ENCODE measurements at regions not wholly inside any gene's neighbourhood (a gene's known extent, or its start where the extent isn't known, plus 50 kb on each side); places are given as distances from the start of the nearest gene placed in this dataset.
"Not testable (repeated sequence)": the region's sequence is repeated elsewhere in the genome, so short reads cannot be mapped to it uniquely, and the experiment has no call there.

DNA sequence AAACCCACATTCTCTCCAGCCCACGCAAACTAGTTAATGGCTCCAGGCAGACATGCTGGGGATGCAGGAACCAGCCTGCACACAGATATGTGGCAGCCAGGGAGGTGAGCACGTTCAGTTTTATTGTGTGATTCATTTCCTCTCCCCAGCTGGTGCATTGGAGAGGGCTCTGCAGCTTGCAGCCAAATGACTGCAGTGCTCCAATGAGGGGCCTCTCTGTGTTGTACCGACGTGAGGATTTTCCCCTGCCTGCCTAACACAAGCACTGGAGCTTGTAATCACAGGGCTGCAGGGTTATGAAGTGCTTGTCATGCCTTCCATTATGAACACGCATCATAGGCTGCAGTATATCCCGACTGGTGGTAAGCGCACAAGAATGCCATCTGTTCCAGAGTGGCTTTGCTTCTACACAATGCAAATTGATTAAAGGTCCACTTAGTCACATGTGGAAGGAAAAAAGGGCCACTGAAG is 92.3 kb upstream of the THUMPD2 start:
- DNase-seq = peak; percentile 79

DNA sequence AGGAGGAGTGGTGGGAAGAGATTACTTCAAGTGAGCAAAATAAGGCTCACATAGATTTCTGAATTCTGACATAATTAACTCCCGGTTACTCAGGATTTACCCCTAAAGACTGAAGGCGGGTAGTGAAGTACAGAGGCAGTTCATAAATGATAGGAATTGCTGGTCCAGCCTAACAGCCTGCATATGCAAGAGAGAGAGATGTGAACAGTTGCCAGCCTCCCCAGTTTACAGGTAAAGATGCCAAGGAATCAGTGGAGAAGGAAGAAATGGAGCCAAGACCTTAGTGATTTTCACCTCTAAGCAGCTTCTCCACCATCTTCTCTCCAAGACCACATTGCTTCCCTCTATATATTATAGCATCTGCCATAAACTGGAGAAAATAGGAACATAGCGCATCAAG is 91.8 kb upstream of the THUMPD2 start:
- DNase-seq = no peak

DNA sequence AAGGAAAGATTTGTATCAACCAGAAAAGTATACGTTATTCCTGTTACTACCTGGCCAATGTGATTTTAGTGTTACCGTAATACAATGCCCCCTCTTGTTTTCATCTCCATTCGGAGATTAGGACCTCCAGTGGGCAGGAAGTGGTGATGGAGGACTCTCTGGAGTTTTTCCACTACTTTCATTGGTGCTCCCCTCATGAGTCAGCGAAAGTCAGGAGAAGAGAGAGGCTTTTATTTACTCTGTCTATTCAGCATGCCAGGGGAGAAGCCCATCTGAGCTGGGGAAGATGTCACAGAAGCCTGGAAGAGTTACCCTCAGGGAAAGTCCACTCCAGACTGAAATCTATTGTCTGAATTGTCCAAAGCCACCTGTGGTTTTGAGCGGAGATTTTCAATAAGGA is 88.2 kb upstream of the THUMPD2 start:
- DNase-seq = no peak

DNA sequence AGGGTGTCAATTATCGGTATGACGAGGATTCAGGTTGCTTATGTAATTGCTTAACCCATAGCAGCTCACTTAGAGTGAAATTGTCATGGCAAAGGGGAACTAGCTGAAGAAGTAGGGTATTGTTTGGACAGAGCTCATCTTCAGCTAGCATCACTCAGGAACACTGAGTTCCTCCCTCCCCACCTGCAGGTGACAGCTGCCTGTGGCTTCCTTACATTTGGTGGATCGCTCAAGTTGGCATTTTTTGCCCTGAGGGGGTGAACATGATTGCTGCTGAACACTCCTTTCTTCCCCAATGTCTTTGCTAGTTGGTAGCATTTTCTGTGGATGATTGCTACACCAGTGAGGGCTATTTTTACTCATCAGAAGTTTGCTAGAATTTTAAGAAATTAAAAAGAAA is 86.7 kb upstream of the THUMPD2 start:
- no peak for DNase-seq

DNA sequence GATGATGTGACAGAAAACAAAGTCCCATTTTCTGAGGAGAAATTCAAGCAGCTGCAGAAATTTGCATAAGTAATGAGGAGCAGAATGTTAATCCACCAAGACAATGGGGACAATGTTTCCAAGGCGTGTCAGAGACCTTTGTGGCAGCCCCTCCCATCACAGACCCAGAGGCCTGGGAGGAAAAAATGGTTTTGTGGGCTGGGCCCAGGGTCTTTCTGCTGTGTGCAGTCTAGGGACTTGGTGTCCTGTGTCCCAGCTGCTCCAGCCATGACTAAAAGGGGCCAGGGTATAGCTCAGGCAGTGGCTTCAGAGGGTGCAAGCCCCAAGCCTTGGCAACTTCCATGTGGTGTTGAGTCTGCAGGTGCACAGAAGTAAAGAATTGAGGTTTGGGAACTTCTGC is 84.6 kb upstream of the THUMPD2 start:
- DNase-seq = not testable (repeated sequence)

DNA sequence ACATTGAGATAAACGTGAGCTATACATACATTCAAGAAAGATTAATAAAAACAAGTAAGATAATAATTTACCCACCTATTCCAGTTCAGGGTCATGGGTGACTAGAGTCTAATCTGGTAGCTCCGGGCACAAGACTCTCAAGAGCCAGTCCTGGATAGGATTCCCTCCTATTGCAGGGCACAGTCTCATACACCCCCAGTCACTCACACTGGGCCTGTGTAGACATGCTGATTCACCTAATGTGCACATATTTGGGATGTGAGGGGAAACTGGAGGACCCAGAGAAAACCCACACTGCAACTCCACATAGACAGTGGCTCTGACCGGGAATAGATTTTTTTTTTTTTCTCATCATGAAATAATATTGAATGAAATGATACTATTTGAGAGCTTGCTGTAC is 81.5 kb upstream of the THUMPD2 start:
- DNase-seq = no peak

DNA sequence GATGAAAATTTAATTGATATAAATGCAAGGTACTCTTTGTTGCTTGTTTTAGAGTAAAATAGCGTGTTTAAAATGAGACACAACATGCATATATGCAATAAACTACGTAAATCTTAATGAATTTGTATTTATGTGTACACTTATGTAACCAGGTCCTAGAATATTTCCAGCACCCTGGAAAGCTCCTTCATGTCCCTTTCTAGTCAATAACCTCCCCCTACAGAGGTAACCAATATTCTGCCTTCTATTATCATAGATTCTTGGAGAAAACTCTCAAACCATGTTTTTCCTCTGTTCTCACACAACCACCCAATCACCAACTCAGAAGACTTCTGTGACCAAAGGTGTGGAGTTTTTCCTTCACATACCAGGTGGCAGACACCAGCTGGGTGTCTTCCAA is 79.6 kb upstream of the THUMPD2 start:
- DNase-seq = no peak

GRCh38 chr2:39855856-39856255 is 76.8 kb upstream of the THUMPD2 start:
- no peak for DNase-seq

- no peak for DNase-seq
Observed at GRCh38 chr2:39854771-39855170, 75.7 kb upstream of the THUMPD2 start.

DNA sequence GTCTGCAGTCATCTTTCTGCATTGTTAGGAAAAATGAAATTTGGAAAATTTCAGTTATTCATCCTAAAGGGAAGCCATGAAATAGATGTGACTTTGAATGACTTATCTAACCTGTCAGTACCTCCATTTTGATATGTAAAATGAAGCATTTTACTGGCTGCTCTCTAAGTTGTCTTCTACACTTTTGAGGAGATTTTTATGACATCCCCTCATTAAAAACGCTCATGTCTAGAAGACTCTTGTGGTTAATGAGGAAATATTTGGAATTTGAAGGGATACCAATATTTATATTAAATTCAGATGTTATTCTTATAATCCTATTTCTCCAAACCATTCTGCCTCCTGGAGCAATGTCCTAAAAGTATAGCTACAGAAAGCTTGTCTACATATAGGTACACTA is 73.8 kb upstream of the THUMPD2 start:
- DNase-seq = peak; percentile 31

- DNase-seq = peak; percentile 55
Observed at GRCh38 chr2:39851651-39852110, 72.6 kb upstream of the THUMPD2 start.

DNA sequence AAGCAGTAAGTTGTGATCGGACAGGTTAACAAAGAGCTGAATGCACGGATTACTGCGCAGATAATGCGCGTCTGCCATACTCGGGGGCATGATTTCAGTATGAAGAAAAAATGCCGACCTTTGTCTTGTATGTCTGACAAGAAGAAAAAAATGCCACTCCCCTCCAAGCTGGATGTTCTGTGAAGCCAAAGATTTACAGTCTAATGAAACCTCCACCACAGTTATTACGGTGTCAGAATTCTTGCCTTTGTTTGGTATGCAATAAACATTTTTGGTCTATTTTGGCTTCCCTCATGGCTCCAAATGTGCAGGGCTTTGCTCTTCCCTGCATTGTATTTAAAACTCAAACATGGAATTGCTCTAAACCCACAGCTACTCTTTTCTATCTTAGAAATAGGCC is 72.2 kb upstream of the THUMPD2 start:
- peak; percentile 46 for DNase-seq

DNA sequence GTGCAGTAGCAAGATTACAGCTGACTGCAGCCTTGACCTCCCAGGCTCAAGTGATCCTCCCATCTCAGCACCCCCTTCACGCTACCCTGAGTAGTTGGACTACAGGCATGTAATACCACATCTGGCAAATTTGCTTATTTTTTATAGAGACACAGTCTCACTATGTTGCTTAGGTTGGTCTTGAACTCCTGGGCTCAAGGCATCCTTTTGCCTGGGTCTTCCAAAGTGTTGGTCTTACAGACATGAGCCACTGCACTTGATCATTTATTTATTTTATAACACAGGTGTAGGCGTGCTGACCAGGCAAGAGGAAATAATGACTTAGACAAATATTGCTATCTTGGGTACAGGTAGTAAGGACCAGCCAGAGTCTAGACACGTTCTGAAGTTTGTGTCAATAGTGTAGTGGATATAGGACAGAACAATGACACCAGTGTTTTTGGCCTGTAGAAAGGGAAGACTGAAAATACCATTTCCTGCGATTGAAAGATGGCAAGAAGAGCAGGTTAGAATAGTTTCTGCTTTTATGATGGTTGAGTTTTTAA is 71.0 kb upstream of the THUMPD2 start:
- no peak for DNase-seq

- no peak for DNase-seq
Observed at GRCh38 chr2:39849064-39849463, 70.0 kb upstream of the THUMPD2 start.

- no peak for DNase-seq
Observed at GRCh38 chr2:39845460-39846146, 66.5 kb upstream of the THUMPD2 start.

DNA sequence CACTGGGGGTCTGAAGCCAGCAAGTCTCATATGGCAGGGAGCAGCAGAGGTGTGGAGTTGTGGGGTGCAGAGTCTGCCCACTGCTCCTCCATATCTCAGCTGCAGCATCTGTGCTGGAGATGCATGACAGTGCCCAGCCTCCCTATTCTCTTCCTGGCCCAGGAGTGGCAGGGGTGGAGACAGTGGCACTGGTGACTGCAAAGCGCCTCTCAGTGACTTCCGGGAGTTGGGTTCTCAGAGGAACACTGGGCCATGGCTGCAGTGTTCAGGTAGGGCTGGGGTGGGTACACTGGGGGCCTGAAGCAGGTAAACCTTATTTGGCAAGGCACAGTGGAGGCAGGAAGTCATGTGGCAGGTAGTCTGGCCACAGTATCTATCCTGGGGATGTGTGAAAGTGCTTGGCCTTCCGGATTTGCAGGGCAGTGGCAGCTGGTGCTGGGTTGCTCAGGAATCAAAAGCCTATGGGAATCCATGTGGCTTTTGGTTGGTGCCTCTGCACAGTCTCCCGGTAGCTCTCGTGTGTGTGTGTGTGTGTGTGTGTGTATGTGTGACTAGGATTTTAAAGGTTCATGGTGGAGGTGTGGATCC is 60.3 kb upstream of the THUMPD2 start:
- no peak for DNase-seq

GRCh38 chr2:39838589-39838988 is 59.5 kb upstream of the THUMPD2 start:
- no peak for DNase-seq

- peak; percentile 43 for DNase-seq
Observed at GRCh38 chr2:39837856-39838453, 58.9 kb upstream of the THUMPD2 start.

- no peak for DNase-seq
Observed at GRCh38 chr2:39836638-39837037, 57.6 kb upstream of the THUMPD2 start.

GRCh38 chr2:39834426-39834825 is 55.4 kb upstream of the THUMPD2 start:
- DNase-seq = no peak

GRCh38 chr2:39830610-39831009 is 51.6 kb upstream of the THUMPD2 start:
- DNase-seq = not testable (repeated sequence)

Measured in fibroblast of skin of scalp (primary cell).